Testis (tissue), 2 donors: ENCODE measurements at regions not wholly inside any gene's neighbourhood (a gene's known extent, or its start where the extent isn't known, plus 50 kb on each side); places are given as distances from the start of the nearest gene placed in this dataset.

Source experiments
- DNase-seq: peaks from one replicate; pipeline ENCODE4 v3.0.0-alpha.2; 2019
- H3K27ac ChIP-seq, 2 donors: fragments of 200-600 bp; sonication (generic); one replicate each; pipeline ENCODE4 v1.5.1; 2019
- H3K27me3 ChIP-seq: fragments of 200-600 bp; sonication (generic); one replicate; pipeline ENCODE4 v1.5.1; 2019
- H3K36me3 ChIP-seq: fragments of 200-600 bp; sonication (generic); one replicate; pipeline ENCODE4 v1.5.1; 2017; ENCODE audit warnings: low read depth; ENCODE audit errors: missing control alignments
- H3K4me1 ChIP-seq: fragments of 200-600 bp; sonication (generic); one replicate; pipeline ENCODE4 v1.5.1; 2019
- H3K4me3 ChIP-seq, 2 donors: fragments of 200-600 bp; sonication (generic); one replicate each; pipeline ENCODE4 v1.5.1; 2017 to 2019
- H3K9me3 ChIP-seq: fragments of 200-600 bp; sonication (generic); one replicate; pipeline ENCODE4 v1.5.1; 2017
- CTCF ChIP-seq, 3 experiments: fragments of 450-650 bp in 2 of 3; fragments of 200-600 bp in 1 of 3; sonication (generic) in 1 of 3; IDR thresholded peaks; one replicate each; pipeline ENCODE4 v1.5.1; 2016 to 2019; ENCODE audit warnings: antibody characterized with exemption in 3 of 3, mild to moderate bottlenecking in 2 of 3, moderate library complexity in 1 of 3
- POLR2A ChIP-seq: fragments of 450-650 bp; IDR thresholded peaks from one replicate; pipeline ENCODE4 v1.6.1; 2017; ENCODE audit warnings: antibody characterized with exemption, mild to moderate bottlenecking, moderate library complexity
- WGBS, 2 donors: methylation state at CpG; one replicate each; pipeline ENCODE4 v1.1.5; 2018; 5-methylcytosine and 5-hydroxymethylcytosine counted together
- intact Hi-C: fragments of 100-400 bp; cut with DNase I; formaldehyde crosslinking; loops from one replicate; pipeline ENCODE4 v1.15.1; 2023; ENCODE audit warnings: low total_unique reads
- small RNA-seq, 2 donors: library from RNA; depleted of rRNA; stranded (forward); fragments of <200 nt; gene quantifications; one replicate each; pipeline ENCODE3, GENCODE V24; 2016

- H3K9me3 ChIP-seq, result no peaks in the 10 kb centered on the region
- 65 to 74% methylated on average over 4 of the region's 4 CpGs for WGBS, 2 donors
- H3K27ac ChIP-seq, result no peak overlapping the region
- H3K4me3 ChIP-seq, result no peak overlapping the region
- DNase-seq, result no peak
- no peaks in the 10 kb centered on the region for H3K4me1 ChIP-seq
- no peaks in the 10 kb centered on the region for H3K27me3 ChIP-seq
- no peak for TF ChIP-seq POLR2A
- no peak for TF ChIP-seq CTCF (IDR thresholded peaks at IDR 0.05)
- intact Hi-C loops, result no loop called here
- no peaks in the 10 kb centered on the region for H3K36me3 ChIP-seq
These were observed 1565.5 kb downstream of the UQCRFS1 start for GRCh38 chr19:27647423-27647822.

GRCh38 chr19:27635401-27635800 lies 1577.5 kb downstream of the UQCRFS1 start:
- Histone ChIP-seq H3K4me1 (no peaks in the 10 kb centered on the region), H3K4me3 (no peak overlapping the region), H3K36me3 (no peaks in the 10 kb centered on the region), H3K27ac (no peak overlapping the region), H3K9me3 (peaks cover 5% of the 10 kb centered on the region), H3K27me3 (no peaks in the 10 kb centered on the region)
- intact Hi-C loops, result no loop called here
- no peak for DNase-seq
- no peak for TF ChIP-seq CTCF (IDR thresholded peaks at IDR 0.05)
- TF ChIP-seq POLR2A, result no peak
- WGBS, 2 donors, result 75 to 88% methylated on average over 1 of the region's 1 CpG

- Histone ChIP-seq H3K27ac (no peak overlapping the region), H3K4me1 (no peaks in the 10 kb centered on the region)
These were observed 1594.9 kb downstream of the UQCRFS1 start for GRCh38 chr19:27618006-27618405.

GRCh38 chr19:27580906-27581305 lies 1632.0 kb downstream of the UQCRFS1 start:
- H3K9me3 ChIP-seq, result no peaks in the 10 kb centered on the region
- H3K27me3 ChIP-seq, result no peaks in the 10 kb centered on the region

More at GRCh38 chr19:27618006-27618405, 1594.9 kb downstream of the UQCRFS1 start:
- intact Hi-C loops, result no loop called here
- 62 to 72% methylated on average over 1 of the region's 1 CpG for WGBS, 2 donors
- Histone ChIP-seq H3K4me3 (no peak overlapping the region), H3K27me3 (no peaks in the 10 kb centered on the region), H3K36me3 (no peaks in the 10 kb centered on the region), H3K9me3 (peaks cover 4% of the 10 kb centered on the region)
- no peak for DNase-seq
- TF ChIP-seq POLR2A, result no peak
- no peak for TF ChIP-seq CTCF (IDR thresholded peaks at IDR 0.05)

More at GRCh38 chr19:27580906-27581305, 1632.0 kb downstream of the UQCRFS1 start:
- no peaks in the 10 kb centered on the region for H3K4me1 ChIP-seq
- no peak overlapping the region for H3K4me3 ChIP-seq
- no peak for TF ChIP-seq CTCF (IDR thresholded peaks at IDR 0.05)
- TF ChIP-seq POLR2A, result no peak
- H3K36me3 ChIP-seq, result no peaks in the 10 kb centered on the region
- no peak for DNase-seq
- H3K27ac ChIP-seq, result no peak overlapping the region
- intact Hi-C loops, result no loop called here

Small RNA genes lying in the stretch of these regions (small RNA-seq; reads per million reads assigned to genes)
- gene AC006504.6 (0 reads per million in 2 donors), gene RNA5SP470 (0 reads per million in 2 donors)
